ENCODE measurements at regions not wholly inside any gene's neighbourhood (a gene's known extent, or its start where the extent isn't known, plus 50 kb on each side); places are given as distances from the start of the nearest gene placed in this dataset.
"Not testable (repeated sequence)": the region's sequence is repeated elsewhere in the genome, so short reads cannot be mapped to it uniquely, and the experiment has no call there.

GRCh38 chr4:174012135-174012885 lies 271.2 kb downstream of the FBXO8 start:
- Mint-ChIP-seq H3K4me3 (no peak overlapping the region), H3K27ac (peak overlapping the region; percentile 37), H3K27me3 (ENCODE audit: low read depth) (peaks cover 2% of the 10 kb centered on the region), H3K36me3 (no peaks in the 10 kb centered on the region), H3K4me1 (peaks cover 33% of the 10 kb centered on the region), H3K9me3 (peaks cover 7% of the 10 kb centered on the region)
- no peak for DNase-seq (ENCODE audit: low spot score in 2 of 2, unreplicated experiment in 2 of 2)
- TF ChIP-seq, protein P1, sequence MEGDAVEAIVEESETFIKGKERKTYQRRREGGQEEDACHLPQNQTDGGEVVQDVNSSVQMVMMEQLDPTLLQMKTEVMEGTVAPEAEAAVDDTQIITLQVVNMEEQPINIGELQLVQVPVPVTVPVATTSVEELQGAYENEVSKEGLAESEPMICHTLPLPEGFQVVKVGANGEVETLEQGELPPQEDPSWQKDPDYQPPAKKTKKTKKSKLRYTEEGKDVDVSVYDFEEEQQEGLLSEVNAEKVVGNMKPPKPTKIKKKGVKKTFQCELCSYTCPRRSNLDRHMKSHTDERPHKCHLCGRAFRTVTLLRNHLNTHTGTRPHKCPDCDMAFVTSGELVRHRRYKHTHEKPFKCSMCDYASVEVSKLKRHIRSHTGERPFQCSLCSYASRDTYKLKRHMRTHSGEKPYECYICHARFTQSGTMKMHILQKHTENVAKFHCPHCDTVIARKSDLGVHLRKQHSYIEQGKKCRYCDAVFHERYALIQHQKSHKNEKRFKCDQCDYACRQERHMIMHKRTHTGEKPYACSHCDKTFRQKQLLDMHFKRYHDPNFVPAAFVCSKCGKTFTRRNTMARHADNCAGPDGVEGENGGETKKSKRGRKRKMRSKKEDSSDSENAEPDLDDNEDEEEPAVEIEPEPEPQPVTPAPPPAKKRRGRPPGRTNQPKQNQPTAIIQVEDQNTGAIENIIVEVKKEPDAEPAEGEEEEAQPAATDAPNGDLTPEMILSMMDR (IDR thresholded peaks at IDR 0.05; ENCODE audit: unreplicated experiment): no peak

- Mint-ChIP-seq H3K4me3 (no peak overlapping the region), H3K27ac (no peak overlapping the region), H3K4me1 (peaks cover 40% of the 10 kb centered on the region), H3K27me3 (ENCODE audit: low read depth) (peaks cover 2% of the 10 kb centered on the region), H3K36me3 (no peaks in the 10 kb centered on the region), H3K9me3 (peaks cover 7% of the 10 kb centered on the region)
- DNase-seq (ENCODE audit: low spot score in 2 of 2, unreplicated experiment in 2 of 2): no peak
- TF ChIP-seq, protein P1 (IDR thresholded peaks at IDR 0.05; ENCODE audit: unreplicated experiment): no peak
These were observed 272.9 kb downstream of the FBXO8 start for GRCh38 chr4:174010547-174010946.

DNA sequence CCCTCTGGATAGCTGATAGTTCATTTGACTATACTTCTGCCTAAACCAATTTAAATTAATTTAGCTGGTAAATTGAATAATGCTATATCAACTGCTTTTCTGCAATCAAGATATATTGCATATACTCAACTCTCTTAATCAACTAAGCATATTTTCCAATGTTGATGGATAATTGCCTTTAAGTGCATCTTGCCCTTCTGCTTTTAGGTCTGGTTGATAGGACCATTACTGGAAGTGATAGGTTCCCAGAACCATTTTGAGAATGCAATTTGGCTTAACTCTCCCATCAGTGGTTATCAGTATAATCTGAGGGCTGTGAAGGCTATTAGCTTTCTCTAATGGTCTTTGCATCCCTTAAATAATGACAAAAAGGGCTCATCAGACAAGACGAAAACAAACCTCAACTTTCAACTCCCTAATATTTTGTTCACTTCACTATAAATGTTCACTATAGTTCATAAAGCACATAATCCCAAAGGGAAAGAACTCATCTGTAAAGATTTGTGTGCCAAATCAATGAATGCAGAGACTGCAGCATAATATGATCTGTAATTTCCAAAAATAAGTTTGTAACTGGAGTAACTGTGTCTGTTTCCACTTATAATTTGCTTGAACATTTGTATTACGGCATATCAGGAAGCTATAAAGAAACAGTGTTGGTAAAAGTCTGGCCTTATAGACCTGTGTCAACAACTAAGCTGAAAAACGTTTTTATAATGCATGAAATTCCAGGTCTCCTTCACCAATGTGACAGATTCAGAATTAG lies 273.6 kb downstream of the FBXO8 start:
- TF ChIP-seq, protein P1 (IDR thresholded peaks at IDR 0.05; ENCODE audit: unreplicated experiment): no peak
- DNase-seq (ENCODE audit: low spot score in 2 of 2, unreplicated experiment in 2 of 2): no peak
- H3K4me3 Mint-ChIP-seq: no peak overlapping the region
- peaks cover 2% of the 10 kb centered on the region for H3K27me3 Mint-ChIP-seq (ENCODE audit: low read depth)
- peaks cover 7% of the 10 kb centered on the region for H3K9me3 Mint-ChIP-seq
- H3K4me1 Mint-ChIP-seq: peaks cover 47% of the 10 kb centered on the region
- H3K36me3 Mint-ChIP-seq: no peaks in the 10 kb centered on the region
- H3K27ac Mint-ChIP-seq: peak overlapping the region; percentile 53

GRCh38 chr4:174005422-174005821 lies 278.0 kb downstream of the FBXO8 start:
- peaks cover 7% of the 10 kb centered on the region for H3K9me3 Mint-ChIP-seq
- H3K4me1 Mint-ChIP-seq: peaks cover 32% of the 10 kb centered on the region
- TF ChIP-seq, protein P1 (IDR thresholded peaks at IDR 0.05; ENCODE audit: unreplicated experiment): no peak
- no peaks in the 10 kb centered on the region for H3K36me3 Mint-ChIP-seq
- H3K27me3 Mint-ChIP-seq (ENCODE audit: low read depth): peaks cover 2% of the 10 kb centered on the region
- H3K27ac Mint-ChIP-seq: peak overlapping the region; percentile 81
- no peak overlapping the region for H3K4me3 Mint-ChIP-seq
- no peak for DNase-seq (ENCODE audit: low spot score in 2 of 2, unreplicated experiment in 2 of 2)

DNA sequence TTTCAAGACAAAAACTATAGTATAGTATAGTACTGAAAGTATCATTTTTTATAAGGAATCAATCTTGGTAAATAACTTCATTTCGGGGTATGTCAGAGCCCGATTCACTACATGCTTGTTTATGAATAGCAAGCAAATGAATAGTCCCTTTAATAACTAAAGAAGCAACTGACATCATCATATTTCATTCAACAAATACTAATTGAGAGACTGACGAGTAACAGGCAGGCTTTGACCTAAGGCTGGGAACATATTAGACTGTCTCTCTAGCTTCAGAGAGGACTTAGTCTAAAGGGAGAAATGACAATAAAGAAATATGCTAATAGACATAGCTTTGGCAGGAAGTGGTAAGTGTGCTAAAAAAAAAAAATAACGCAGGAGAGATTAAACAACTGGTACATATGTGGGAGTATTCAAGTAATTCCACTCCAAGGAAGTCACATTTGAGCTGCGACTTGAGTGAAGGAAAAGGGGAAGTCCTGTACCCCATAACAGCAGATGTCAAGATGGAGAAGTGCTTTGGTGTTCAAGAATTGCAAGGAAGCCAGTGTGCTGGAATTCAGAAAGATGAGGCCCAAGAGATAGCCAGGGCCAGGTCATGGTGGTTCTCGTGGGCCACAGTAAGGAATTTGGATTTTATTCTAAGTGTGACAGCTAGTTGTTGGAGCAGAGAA lies 284.9 kb downstream of the FBXO8 start:
- no peak overlapping the region for H3K4me3 Mint-ChIP-seq
- no peaks in the 10 kb centered on the region for H3K36me3 Mint-ChIP-seq
- peaks cover 2% of the 10 kb centered on the region for H3K27me3 Mint-ChIP-seq (ENCODE audit: low read depth)
- no peak for DNase-seq (ENCODE audit: low spot score in 2 of 2, unreplicated experiment in 2 of 2)
- TF ChIP-seq, protein P1 (IDR thresholded peaks at IDR 0.05; ENCODE audit: unreplicated experiment): no peak
- H3K9me3 Mint-ChIP-seq: no peaks in the 10 kb centered on the region
- H3K27ac Mint-ChIP-seq: no peak overlapping the region
- no peaks in the 10 kb centered on the region for H3K4me1 Mint-ChIP-seq

DNA sequence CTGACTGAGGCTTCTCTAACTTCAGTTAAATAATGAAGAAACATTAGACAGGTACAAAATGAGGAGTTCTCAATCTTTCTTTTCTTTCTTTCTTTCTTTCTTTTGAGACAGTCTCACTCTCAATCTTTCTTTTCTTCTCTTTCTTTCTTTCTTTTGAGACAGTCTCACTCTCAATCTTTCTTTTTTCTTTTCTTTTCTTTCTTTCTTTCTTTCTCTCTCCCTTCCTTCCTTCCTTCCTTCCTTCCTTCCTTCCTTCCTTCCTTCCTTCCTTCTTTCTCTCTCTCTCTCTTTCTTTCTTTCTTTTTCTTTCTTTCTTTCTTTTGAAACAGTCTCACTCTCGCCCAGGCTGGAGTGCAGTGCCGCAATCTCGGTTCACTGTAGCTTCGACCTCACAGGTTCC lies 287.7 kb downstream of the FBXO8 start:
- not testable (repeated sequence) for H3K4me3 Mint-ChIP-seq; DNase-seq (ENCODE audit: low spot score in 2 of 2, unreplicated experiment in 2 of 2); H3K9me3 Mint-ChIP-seq; H3K27ac Mint-ChIP-seq; H3K36me3 Mint-ChIP-seq; H3K27me3 Mint-ChIP-seq (ENCODE audit: low read depth)
- H3K4me1 Mint-ChIP-seq: peaks cover 14% of the 10 kb centered on the region

All from mesothelial cell of epicardium (in vitro differentiated cells).